HCT116 (cell line): ENCODE measurements at regions not wholly inside any gene's neighbourhood (a gene's known extent, or its start where the extent isn't known, plus 50 kb on each side); places are given as distances from the start of the nearest gene placed in this dataset.

Experiments
- ATAC-seq: fragments of 200-7000 bp; cut with Tn5 transposase; 2 replicates; pipeline ENCODE4 v1.9.1; 2020; ENCODE audit warnings: mild to moderate bottlenecking, moderate library complexity
- BruUV-seq: library from RNA; stranded (reverse); fragments of 400-500 nt; replicated peaks from 2 replicates; lab custom pipeline; 2021; lab: Mats Ljungman, UMichigan
- CTCF ChIA-PET: fragments of 300-600 bp; sonication (Branson Sonifier 250); formaldehyde crosslinking; loops from one replicate; lab custom pipeline; 2021; ENCODE audit warnings: antibody characterized with exemption; lab: Charles Lee
- POLR2A ChIA-PET: fragments of 300-600, 350-600 bp; sonication (Branson Sonifier 250); formaldehyde crosslinking; loops from one replicate; lab custom pipeline; 2021; ENCODE audit warnings: antibody characterized with exemption; lab: Charles Lee
- RAD21 ChIA-PET, 2 experiments: fragments of 300-600 bp; sonication (Branson Sonifier 250); formaldehyde crosslinking; loops; one replicate each; lab custom pipeline; 2023; ENCODE audit warnings: low total read pairs in 2 of 2; ENCODE audit not compliant: uncharacterized antibody in 2 of 2, unreplicated experiment in 2 of 2, low non-redundant PET in 1 of 2; lab: Charles Lee
- DNase-seq: peaks from one replicate; pipeline ENCODE4 v3.0.0-alpha.2; 2010; ENCODE audit warnings: low read depth, low spot score
- H2AFZ ChIP-seq: fragments of 200-600 bp; shearing (Covaris generic), sonication (generic); 2 replicates; pipeline ENCODE4 v1.6.1; 2017; ENCODE audit warnings: low read depth, mixed run types, mixed read lengths, antibody characterized with exemption, low read length; ENCODE audit not compliant: poor library complexity, severe bottlenecking
- H3K27ac ChIP-seq: 2 replicates; pipeline ENCODE4 v1.5.1; 2012; ENCODE audit warnings: low read depth, low read length
- H3K27me3 ChIP-seq: fragments of 200-600 bp; sonication (generic); 2 replicates; pipeline ENCODE4 v1.6.1; 2016; ENCODE audit warnings: mixed run types, low read length, mixed read lengths; ENCODE audit not compliant: insufficient read depth
- H3K36me3 ChIP-seq, 2 experiments: fragments of 200-500 bp in 1 of 2; fragments of 200-600 bp in 1 of 2; sonication (Bioruptor generic) in 1 of 2; sonication (generic) in 1 of 2; 2 replicates each; pipeline versions ENCODE4 v1.5.1 to v1.6.1; 2014 to 2016; ENCODE audit warnings: low read length in 2 of 2, inconsistent platforms in 1 of 2, mixed read lengths in 1 of 2, mixed run types in 1 of 2; ENCODE audit not compliant: insufficient read depth in 2 of 2, control insufficient read depth in 1 of 2
- H3K4me1 ChIP-seq, 2 experiments: fragments of 200-600 bp in 1 of 2; sonication (generic) in 1 of 2; 2 replicates each; pipeline versions ENCODE4 v1.5.1 to v1.6.1; 2012 to 2017; ENCODE audit warnings: low read length in 2 of 2, inconsistent platforms in 1 of 2, mild to moderate bottlenecking in 1 of 2, mixed read lengths in 1 of 2, mixed run types in 1 of 2, moderate library complexity in 1 of 2; ENCODE audit not compliant: insufficient read depth in 2 of 2, control insufficient read depth in 1 of 2
- H3K4me2 ChIP-seq: fragments of 200-600 bp; sonication (generic); 2 replicates; pipeline ENCODE4 v1.6.1; 2017; ENCODE audit warnings: mixed run types, low read length, mixed read lengths
- H3K4me3 ChIP-seq, 2 experiments: fragments of 200-600 bp in 1 of 2; sonication (generic) in 1 of 2; replicated peaks in 1 of 2; 2 replicates each; pipeline ENCODE4 v1.5.1; 2011 to 2016; ENCODE audit warnings: low read length in 2 of 2, control low read depth in 1 of 2, low read depth in 1 of 2, mild to moderate bottlenecking in 1 of 2, mixed read lengths in 1 of 2, mixed run types in 1 of 2
- H3K79me2 ChIP-seq: fragments of 200-600 bp; sonication (generic); 2 replicates; pipeline ENCODE4 v1.6.1; 2017; ENCODE audit warnings: mild to moderate bottlenecking, mixed run types, low read length, moderate library complexity, mixed read lengths; ENCODE audit not compliant: insufficient read depth
- H3K9ac ChIP-seq: fragments of 200-600 bp; sonication (generic); 2 replicates; pipeline ENCODE4 v1.6.1; 2016; ENCODE audit warnings: low read length, mixed read lengths
- H3K9me2 ChIP-seq: fragments of 200-600 bp; sonication (generic), shearing (Covaris generic); 2 replicates; pipeline ENCODE4 v1.6.1; 2017; ENCODE audit warnings: mixed run types, mild to moderate bottlenecking, moderate library complexity; ENCODE audit not compliant: insufficient read depth
- H3K9me3 ChIP-seq, 2 experiments: fragments of 200-500 bp in 1 of 2; fragments of 200-600 bp in 1 of 2; sonication (Bioruptor generic) in 1 of 2; sonication (generic) in 1 of 2; 2 replicates each; pipeline ENCODE4 v1.6.1; 2014 to 2017; ENCODE audit warnings: low read length in 2 of 2, mixed read lengths in 2 of 2, inconsistent platforms in 1 of 2, low read depth in 1 of 2, mild to moderate bottlenecking in 1 of 2, mixed run types in 1 of 2, moderate library complexity in 1 of 2; ENCODE audit not compliant: control insufficient read depth in 1 of 2, insufficient read depth in 1 of 2
- H4K20me1 ChIP-seq: fragments of 200-600 bp; sonication (generic), shearing (Covaris generic); 2 replicates; pipeline ENCODE4 v1.6.1; 2017; ENCODE audit warnings: mixed run types, mild to moderate bottlenecking, moderate library complexity; ENCODE audit not compliant: insufficient read depth
- EGR1 ChIP-seq: IDR thresholded peaks from 2 replicates; pipeline ENCODE4 v1.6.1; 2012; ENCODE audit warnings: low read depth
- ELF1 ChIP-seq: IDR thresholded peaks from 2 replicates; pipeline ENCODE4 v1.6.1; 2012; ENCODE audit warnings: low read depth, borderline replicate concordance
- EZH2 ChIP-seq: fragments of 200-600 bp; sonication (generic); IDR thresholded peaks from 2 replicates; pipeline ENCODE4 v1.6.1; 2017; ENCODE audit warnings: antibody characterized with exemption, mixed run types
- FOSL1 ChIP-seq: IDR thresholded peaks from 2 replicates; pipeline ENCODE4 v1.6.1; 2012; ENCODE audit warnings: low read depth
- RAD21 ChIP-seq: IDR thresholded peaks from 2 replicates; pipeline ENCODE4 v1.6.1; 2012; ENCODE audit warnings: low read depth, mild to moderate bottlenecking
- SIN3A ChIP-seq: IDR thresholded peaks from 2 replicates; pipeline ENCODE4 v1.6.1; 2012; ENCODE audit warnings: low read depth
- SP1 ChIP-seq: IDR thresholded peaks from 2 replicates; pipeline ENCODE4 v1.6.1; 2012; ENCODE audit warnings: low read depth
- SRF ChIP-seq: IDR thresholded peaks from 2 replicates; pipeline ENCODE4 v1.6.1; 2012; ENCODE audit warnings: low read depth
- YY1 ChIP-seq: IDR thresholded peaks from 2 replicates; pipeline ENCODE4 v1.6.1; 2011; ENCODE audit warnings: low read length, low read depth, moderate library complexity, mild to moderate bottlenecking; ENCODE audit not compliant: insufficient replicate concordance; ENCODE audit errors: extremely low read depth
- ZNF274 ChIP-seq: fragments of 200-500 bp; sonication (Bioruptor generic); IDR thresholded peaks from 2 replicates; pipeline ENCODE4 v1.6.1; 2014; ENCODE audit warnings: mild to moderate bottlenecking, low read depth, low read length, inconsistent platforms
- intact Hi-C: fragments of 100-400 bp; cut with micrococcal nuclease; formaldehyde crosslinking; loops from 2 replicates; pipeline ENCODE4 v1.10.0; 2022
- TF ChIP-seq, protein P1 (sequence below), 3 experiments: fragments of 200-600 bp in 1 of 3; sonication (generic) in 1 of 3; IDR thresholded peaks in 2 of 3; conservative IDR thresholded peaks in 1 of 3; 2 replicates each; pipeline ENCODE4 v1.5.1; 2012 to 2017; ENCODE audit warnings: low read depth in 2 of 3, low read length in 2 of 3, antibody characterized with exemption in 1 of 3, borderline replicate concordance in 1 of 3, control low read depth in 1 of 3, mild to moderate bottlenecking in 1 of 3, mixed read lengths in 1 of 3, mixed run types in 1 of 3, moderate library complexity in 1 of 3; ENCODE audit not compliant: insufficient read depth in 1 of 3
- TF ChIP-seq, protein P2 (sequence below): IDR thresholded peaks from 2 replicates; pipeline ENCODE4 v1.6.1; 2012

DNA sequence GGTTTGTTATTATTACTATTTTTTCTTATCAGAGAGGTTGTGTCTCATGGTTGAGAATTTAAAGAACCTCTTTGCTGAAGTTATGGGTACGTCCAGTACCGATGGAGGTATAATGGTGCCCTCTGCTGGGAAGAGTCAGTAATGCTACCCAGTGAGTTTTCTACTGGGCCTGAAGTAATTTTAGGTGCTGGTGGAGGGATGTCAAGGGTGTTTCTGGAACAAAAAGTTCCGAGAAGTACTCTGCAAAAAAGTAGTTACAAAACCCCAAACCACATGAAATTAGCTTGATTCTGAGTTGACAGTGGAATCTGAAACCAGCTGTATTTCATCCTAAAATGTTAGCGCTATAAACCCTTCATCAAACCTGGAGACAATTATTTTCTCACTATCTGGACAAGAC lies 102.5 kb upstream of the MID1 start (continued):
- TF ChIP-seq, protein P1, sequence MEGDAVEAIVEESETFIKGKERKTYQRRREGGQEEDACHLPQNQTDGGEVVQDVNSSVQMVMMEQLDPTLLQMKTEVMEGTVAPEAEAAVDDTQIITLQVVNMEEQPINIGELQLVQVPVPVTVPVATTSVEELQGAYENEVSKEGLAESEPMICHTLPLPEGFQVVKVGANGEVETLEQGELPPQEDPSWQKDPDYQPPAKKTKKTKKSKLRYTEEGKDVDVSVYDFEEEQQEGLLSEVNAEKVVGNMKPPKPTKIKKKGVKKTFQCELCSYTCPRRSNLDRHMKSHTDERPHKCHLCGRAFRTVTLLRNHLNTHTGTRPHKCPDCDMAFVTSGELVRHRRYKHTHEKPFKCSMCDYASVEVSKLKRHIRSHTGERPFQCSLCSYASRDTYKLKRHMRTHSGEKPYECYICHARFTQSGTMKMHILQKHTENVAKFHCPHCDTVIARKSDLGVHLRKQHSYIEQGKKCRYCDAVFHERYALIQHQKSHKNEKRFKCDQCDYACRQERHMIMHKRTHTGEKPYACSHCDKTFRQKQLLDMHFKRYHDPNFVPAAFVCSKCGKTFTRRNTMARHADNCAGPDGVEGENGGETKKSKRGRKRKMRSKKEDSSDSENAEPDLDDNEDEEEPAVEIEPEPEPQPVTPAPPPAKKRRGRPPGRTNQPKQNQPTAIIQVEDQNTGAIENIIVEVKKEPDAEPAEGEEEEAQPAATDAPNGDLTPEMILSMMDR (IDR thresholded peaks at IDR 0.05 in 2 of 3, conservative IDR thresholded peaks at IDR 0.05 in 1 of 3; ENCODE audit: borderline replicate concordance in 1 of 3, insufficient read depth in 1 of 3, low read depth in 2 of 3, low read length in 2 of 3), result peak; percentile 53 to 68 (median 57); a peak in 5 of 6 replicates
- no peak for TF ChIP-seq SIN3A
- TF ChIP-seq, all 23 proteins: peak for 2

DNA sequence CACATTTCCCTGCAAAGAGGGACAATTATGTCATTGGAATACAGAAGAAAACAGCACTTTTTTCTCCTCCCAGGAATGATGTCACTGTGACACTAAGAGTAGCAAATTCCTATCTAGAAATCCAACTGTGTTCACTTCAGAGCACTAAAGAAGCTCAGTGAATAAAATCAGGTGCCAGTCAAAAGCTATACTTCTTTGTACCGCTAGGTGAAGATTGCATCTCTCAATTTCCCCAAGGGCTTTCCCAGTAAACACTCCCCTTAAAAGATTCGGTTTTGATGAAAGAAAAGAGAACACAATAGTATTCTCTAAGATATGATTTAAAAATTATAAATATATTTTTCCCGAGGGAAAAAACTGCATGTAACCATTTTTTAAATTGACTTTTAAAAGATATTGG lies 104.7 kb upstream of the MID1 start:
- no peaks in the 10 kb centered on the region for H3K4me1 ChIP-seq
- H3K27ac ChIP-seq, result no peak overlapping the region
- H2AFZ ChIP-seq, result no peak overlapping the region
- intact Hi-C loops, result loop anchor here (10.0 kb wide), 1 partner anchor 380 kb away; no protein-coding TSS in a partner anchor
- no peaks in the 10 kb centered on the region for H3K9me3 ChIP-seq
- RAD21 ChIA-PET, result interaction anchor here in 1 of 2 experiments (0.6 kb wide), 1 partner anchor 45 kb away, joined by 3 read pairs; no protein-coding TSS in a partner anchor
- no peaks in the 10 kb centered on the region for H3K79me2 ChIP-seq
- no peaks in the 10 kb centered on the region for H3K27me3 ChIP-seq
- ATAC-seq (0 out of 2 replicates have a peak, but pooled peaks have one; percentile 50), DNase-seq (no peak)
- BruUV-seq, result no TSS peak
- no peak overlapping the region for H3K4me2 ChIP-seq
- POLR2A ChIA-PET, result no interaction called here
- no peaks in the 10 kb centered on the region for H4K20me1 ChIP-seq
- H3K36me3 ChIP-seq, result no peaks in the 10 kb centered on the region
- no peak overlapping the region for H3K4me3 ChIP-seq
- no peak overlapping the region for H3K9ac ChIP-seq
- TF ChIP-seq FOSL1, result no peak
- TF ChIP-seq RAD21, result 0 out of 2 replicates have a peak, but pooled peaks have one; percentile 10
- TF ChIP-seq, protein P1 (IDR thresholded peaks at IDR 0.05 in 2 of 3, conservative IDR thresholded peaks at IDR 0.05 in 1 of 3; ENCODE audit: borderline replicate concordance in 1 of 3, insufficient read depth in 1 of 3, low read depth in 2 of 3, low read length in 2 of 3), result peak; percentile 10 to 51 (median 36); a peak in 4 of 6 replicates
- no peak for TF ChIP-seq SP1
- no peak for TF ChIP-seq EZH2
- no peak for TF ChIP-seq EGR1
- TF ChIP-seq SRF, result no peak
- TF ChIP-seq, protein P2, sequence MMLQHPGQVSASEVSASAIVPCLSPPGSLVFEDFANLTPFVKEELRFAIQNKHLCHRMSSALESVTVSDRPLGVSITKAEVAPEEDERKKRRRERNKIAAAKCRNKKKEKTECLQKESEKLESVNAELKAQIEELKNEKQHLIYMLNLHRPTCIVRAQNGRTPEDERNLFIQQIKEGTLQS, result no peak
- TF ChIP-seq YY1, result no peak
- no peak for TF ChIP-seq ELF1
- no peak for TF ChIP-seq ZNF274
- no peaks in the 10 kb centered on the region for H3K9me2 ChIP-seq
- CTCF ChIA-PET, result interaction anchor here (1.5 to 4.5 kb wide), 3 partner anchors 44 to 535 kb away, joined by 3 to 33 read pairs (median 7); no protein-coding TSS in a partner anchor
